ENCODE measurements at regions not wholly inside any gene's neighbourhood (a gene's known extent, or its start where the extent isn't known, plus 50 kb on each side); places are given as distances from the start of the nearest gene placed in this dataset.

GRCh38 chr3:15977090-15977489, 179.3 kb upstream of the ANKRD28 start:
- H3K4me2 ChIP-seq = no peak overlapping the region
- no peaks in the 10 kb centered on the region for H4K20me1 ChIP-seq (replicated peaks; ENCODE audit: insufficient read depth)
- no peaks in the 10 kb centered on the region for H3F3A ChIP-seq (replicated peaks; ENCODE audit: low read depth)
- Mint-ChIP-seq H3K27me3 (ENCODE audit: insufficient read depth, low read depth, poor library complexity) (no peaks in the 10 kb centered on the region), H3K4me3 (no peak overlapping the region), H3K9me3 (no peaks in the 10 kb centered on the region), H3K27ac (no peak overlapping the region), H3K4me1 (peaks cover 16% of the 10 kb centered on the region; the same call in 2 of the 3 replicates), H3K36me3 (ENCODE audit: low read depth) (no peaks in the 10 kb centered on the region)
- no peaks in the 10 kb centered on the region for H3K27me3 ChIP-seq (ENCODE audit: insufficient read depth)
- ATAC-seq (no peak), DNase-seq (ENCODE audit: low spot score) (no peak)
- peak overlapping the region; percentile 52; the same call in 1 of the 2 replicates for H2AFZ ChIP-seq
- H3K79me2 ChIP-seq (replicated peaks; ENCODE audit: insufficient read depth) = no peaks in the 10 kb centered on the region
- H3K9me2 ChIP-seq (ENCODE audit: insufficient read depth) = no peaks in the 10 kb centered on the region; the same call in 1 of the 2 replicates
- no peak overlapping the region for H3K27ac ChIP-seq (ENCODE audit: low read depth)
- peaks cover 10% of the 10 kb centered on the region for H3K4me1 ChIP-seq (ENCODE audit: insufficient read depth)
- no peaks in the 10 kb centered on the region for H3K36me3 ChIP-seq (ENCODE audit: insufficient read depth)
- no peak overlapping the region for H3K4me3 ChIP-seq
- TF ChIP-seq NANOG (IDR thresholded peaks at IDR 0.05; ENCODE audit: borderline replicate concordance) (no peak), POLR2AphosphoS5 (IDR thresholded peaks at IDR 0.05; ENCODE audit: low read depth) (no peak), ZNF331 (CRISPR knock-in tag; IDR thresholded peaks at IDR 0.05; ENCODE audit: low read depth) (no peak), STAT1 (IDR thresholded peaks at IDR 0.05; ENCODE audit: unreplicated experiment) (no peak)

- peaks cover 18% of the 10 kb centered on the region; the same call in 2 of the 3 replicates for H3K4me1 Mint-ChIP-seq
- no peaks in the 10 kb centered on the region for H3K36me3 Mint-ChIP-seq (ENCODE audit: low read depth)
- Histone ChIP-seq H2AFZ (no peak overlapping the region), H3K4me3 (no peak overlapping the region), H3K27me3 (ENCODE audit: insufficient read depth) (no peaks in the 10 kb centered on the region), H3K4me1 (ENCODE audit: insufficient read depth) (peaks cover 10% of the 10 kb centered on the region), H3K27ac (ENCODE audit: low read depth) (no peak overlapping the region), H3K9me2 (ENCODE audit: insufficient read depth) (no peaks in the 10 kb centered on the region; the same call in 1 of the 2 replicates), H3K79me2 (replicated peaks; ENCODE audit: insufficient read depth) (no peaks in the 10 kb centered on the region), H4K20me1 (replicated peaks; ENCODE audit: insufficient read depth) (no peaks in the 10 kb centered on the region), H3F3A (replicated peaks; ENCODE audit: low read depth) (no peaks in the 10 kb centered on the region), H3K36me3 (ENCODE audit: insufficient read depth) (no peaks in the 10 kb centered on the region), H3K4me2 (no peak overlapping the region)
- no peaks in the 10 kb centered on the region for H3K27me3 Mint-ChIP-seq (ENCODE audit: insufficient read depth, low read depth, poor library complexity)
- DNase-seq (ENCODE audit: low spot score) = peak; percentile 32
- peak; percentile 68 for ATAC-seq
- no peak overlapping the region; the same call in 1 of the 2 replicates for H3K27ac Mint-ChIP-seq
- H3K4me3 Mint-ChIP-seq = no peak overlapping the region
- H3K9me3 Mint-ChIP-seq = no peaks in the 10 kb centered on the region
- TF ChIP-seq STAT1 (IDR thresholded peaks at IDR 0.05; ENCODE audit: unreplicated experiment) (no peak), EZH2 (IDR thresholded peaks at IDR 0.05; ENCODE audit: low read depth, unreplicated experiment) (no peak), POLR2AphosphoS5 (IDR thresholded peaks at IDR 0.05; ENCODE audit: low read depth) (no peak), ZNF114 (CRISPR knock-in tag; IDR thresholded peaks at IDR 0.05) (no peak), REST (IDR thresholded peaks at IDR 0.05; ENCODE audit: unreplicated experiment) (no peak), ZNF331 (CRISPR knock-in tag; IDR thresholded peaks at IDR 0.05; ENCODE audit: low read depth) (no peak), ETS1 (IDR thresholded peaks at IDR 0.05) (no peak), EZH2phosphoT487 (IDR thresholded peaks at IDR 0.05; ENCODE audit: unreplicated experiment) (no peak), NANOG (IDR thresholded peaks at IDR 0.05; ENCODE audit: borderline replicate concordance) (no peak), CTCF (conservative IDR thresholded peaks at IDR 0.05; ENCODE audit: low read depth in 2 of 2) (no peak)
Measured at GRCh38 chr3:15977598-15978232, 179.9 kb upstream of the ANKRD28 start.
